HCT116 (cell line): ENCODE measurements at regions not wholly inside any gene's neighbourhood (a gene's known extent, or its start where the extent isn't known, plus 50 kb on each side); places are given as distances from the start of the nearest gene placed in this dataset.
"Not testable (repeated sequence)": the region's sequence is repeated elsewhere in the genome, so short reads cannot be mapped to it uniquely, and the experiment has no call there.

Experiments used
- ATAC-seq: fragments of 200-7000 bp; cut with Tn5 transposase; 2 replicates; pipeline ENCODE4 v1.9.1; 2020; ENCODE audit warnings: mild to moderate bottlenecking, moderate library complexity
- BruUV-seq: library from RNA; stranded (reverse); fragments of 400-500 nt; replicated peaks from 2 replicates; lab custom pipeline; 2021; lab: Mats Ljungman, UMichigan
- CTCF ChIA-PET: fragments of 300-600 bp; sonication (Branson Sonifier 250); formaldehyde crosslinking; loops from one replicate; lab custom pipeline; 2021; ENCODE audit warnings: antibody characterized with exemption; lab: Charles Lee
- POLR2A ChIA-PET: fragments of 300-600, 350-600 bp; sonication (Branson Sonifier 250); formaldehyde crosslinking; loops from one replicate; lab custom pipeline; 2021; ENCODE audit warnings: antibody characterized with exemption; lab: Charles Lee
- RAD21 ChIA-PET, 2 experiments: fragments of 300-600 bp; sonication (Branson Sonifier 250); formaldehyde crosslinking; loops; one replicate each; lab custom pipeline; 2023; ENCODE audit warnings: low total read pairs in 2 of 2; ENCODE audit not compliant: uncharacterized antibody in 2 of 2, unreplicated experiment in 2 of 2, low non-redundant PET in 1 of 2; lab: Charles Lee
- DNase-seq: peaks from one replicate; pipeline ENCODE4 v3.0.0-alpha.2; 2010; ENCODE audit warnings: low read depth, low spot score
- H2AFZ ChIP-seq: fragments of 200-600 bp; shearing (Covaris generic), sonication (generic); 2 replicates; pipeline ENCODE4 v1.6.1; 2017; ENCODE audit warnings: low read depth, mixed run types, mixed read lengths, antibody characterized with exemption, low read length; ENCODE audit not compliant: poor library complexity, severe bottlenecking
- H3K27ac ChIP-seq: 2 replicates; pipeline ENCODE4 v1.5.1; 2012; ENCODE audit warnings: low read depth, low read length
- H3K27me3 ChIP-seq: fragments of 200-600 bp; sonication (generic); 2 replicates; pipeline ENCODE4 v1.6.1; 2016; ENCODE audit warnings: mixed run types, low read length, mixed read lengths; ENCODE audit not compliant: insufficient read depth
- H3K36me3 ChIP-seq, 2 experiments: fragments of 200-500 bp in 1 of 2; fragments of 200-600 bp in 1 of 2; sonication (Bioruptor generic) in 1 of 2; sonication (generic) in 1 of 2; 2 replicates each; pipeline versions ENCODE4 v1.5.1 to v1.6.1; 2014 to 2016; ENCODE audit warnings: low read length in 2 of 2, inconsistent platforms in 1 of 2, mixed read lengths in 1 of 2, mixed run types in 1 of 2; ENCODE audit not compliant: insufficient read depth in 2 of 2, control insufficient read depth in 1 of 2
- H3K4me1 ChIP-seq, 2 experiments: fragments of 200-600 bp in 1 of 2; sonication (generic) in 1 of 2; 2 replicates each; pipeline versions ENCODE4 v1.5.1 to v1.6.1; 2012 to 2017; ENCODE audit warnings: low read length in 2 of 2, inconsistent platforms in 1 of 2, mild to moderate bottlenecking in 1 of 2, mixed read lengths in 1 of 2, mixed run types in 1 of 2, moderate library complexity in 1 of 2; ENCODE audit not compliant: insufficient read depth in 2 of 2, control insufficient read depth in 1 of 2
- H3K4me2 ChIP-seq: fragments of 200-600 bp; sonication (generic); 2 replicates; pipeline ENCODE4 v1.6.1; 2017; ENCODE audit warnings: mixed run types, low read length, mixed read lengths
- H3K4me3 ChIP-seq, 2 experiments: fragments of 200-600 bp in 1 of 2; sonication (generic) in 1 of 2; replicated peaks in 1 of 2; 2 replicates each; pipeline ENCODE4 v1.5.1; 2011 to 2016; ENCODE audit warnings: low read length in 2 of 2, control low read depth in 1 of 2, low read depth in 1 of 2, mild to moderate bottlenecking in 1 of 2, mixed read lengths in 1 of 2, mixed run types in 1 of 2
- H3K79me2 ChIP-seq: fragments of 200-600 bp; sonication (generic); 2 replicates; pipeline ENCODE4 v1.6.1; 2017; ENCODE audit warnings: mild to moderate bottlenecking, mixed run types, low read length, moderate library complexity, mixed read lengths; ENCODE audit not compliant: insufficient read depth
- H3K9ac ChIP-seq: fragments of 200-600 bp; sonication (generic); 2 replicates; pipeline ENCODE4 v1.6.1; 2016; ENCODE audit warnings: low read length, mixed read lengths
- H3K9me2 ChIP-seq: fragments of 200-600 bp; sonication (generic), shearing (Covaris generic); 2 replicates; pipeline ENCODE4 v1.6.1; 2017; ENCODE audit warnings: mixed run types, mild to moderate bottlenecking, moderate library complexity; ENCODE audit not compliant: insufficient read depth
- H3K9me3 ChIP-seq, 2 experiments: fragments of 200-500 bp in 1 of 2; fragments of 200-600 bp in 1 of 2; sonication (Bioruptor generic) in 1 of 2; sonication (generic) in 1 of 2; 2 replicates each; pipeline ENCODE4 v1.6.1; 2014 to 2017; ENCODE audit warnings: low read length in 2 of 2, mixed read lengths in 2 of 2, inconsistent platforms in 1 of 2, low read depth in 1 of 2, mild to moderate bottlenecking in 1 of 2, mixed run types in 1 of 2, moderate library complexity in 1 of 2; ENCODE audit not compliant: control insufficient read depth in 1 of 2, insufficient read depth in 1 of 2
- H4K20me1 ChIP-seq: fragments of 200-600 bp; sonication (generic), shearing (Covaris generic); 2 replicates; pipeline ENCODE4 v1.6.1; 2017; ENCODE audit warnings: mixed run types, mild to moderate bottlenecking, moderate library complexity; ENCODE audit not compliant: insufficient read depth
- CBX3 ChIP-seq: IDR thresholded peaks from 2 replicates; pipeline ENCODE4 v1.6.1; 2012; ENCODE audit warnings: low read depth
- CEBPB ChIP-seq: IDR thresholded peaks from 2 replicates; pipeline ENCODE4 v1.6.1; 2012; ENCODE audit warnings: low read depth
- EGR1 ChIP-seq: IDR thresholded peaks from 2 replicates; pipeline ENCODE4 v1.6.1; 2012; ENCODE audit warnings: low read depth
- EZH2 ChIP-seq: fragments of 200-600 bp; sonication (generic); IDR thresholded peaks from 2 replicates; pipeline ENCODE4 v1.6.1; 2017; ENCODE audit warnings: antibody characterized with exemption, mixed run types
- EZH2phosphoT487 ChIP-seq: fragments of 200-600 bp; IDR thresholded peaks from 2 replicates; pipeline ENCODE4 v1.6.1; 2018; ENCODE audit warnings: antibody characterized with exemption, borderline replicate concordance
- JUND ChIP-seq: IDR thresholded peaks from 2 replicates; pipeline ENCODE4 v1.6.1; 2012
- POLR2A ChIP-seq: IDR thresholded peaks from 2 replicates; pipeline ENCODE4 v1.7.0; 2011; ENCODE audit warnings: borderline replicate concordance; ENCODE audit not compliant: insufficient read depth, insufficient read length; ENCODE audit errors: extremely low read depth
- POLR2AphosphoS5 ChIP-seq: IDR thresholded peaks from 2 replicates; pipeline ENCODE4 v1.6.1; 2011; ENCODE audit warnings: mild to moderate bottlenecking, low read depth, low read length, moderate library complexity
- SP1 ChIP-seq: IDR thresholded peaks from 2 replicates; pipeline ENCODE4 v1.6.1; 2012; ENCODE audit warnings: low read depth
- TCF7L2 ChIP-seq: IDR thresholded peaks from 2 replicates; pipeline ENCODE4 v1.7.0; 2011; ENCODE audit warnings: borderline replicate concordance, inconsistent platforms; ENCODE audit not compliant: insufficient read depth, insufficient read length; ENCODE audit errors: extremely low read depth
- YY1 ChIP-seq: IDR thresholded peaks from 2 replicates; pipeline ENCODE4 v1.6.1; 2011; ENCODE audit warnings: low read length, low read depth, moderate library complexity, mild to moderate bottlenecking; ENCODE audit not compliant: insufficient replicate concordance; ENCODE audit errors: extremely low read depth
- ZFX ChIP-seq: fragments of 450-650 bp; IDR thresholded peaks from 2 replicates; pipeline ENCODE4 v1.6.1; 2017
- ZNF274 ChIP-seq: fragments of 200-500 bp; sonication (Bioruptor generic); IDR thresholded peaks from 2 replicates; pipeline ENCODE4 v1.6.1; 2014; ENCODE audit warnings: mild to moderate bottlenecking, low read depth, low read length, inconsistent platforms
- intact Hi-C: fragments of 100-400 bp; cut with micrococcal nuclease; formaldehyde crosslinking; loops from 2 replicates; pipeline ENCODE4 v1.10.0; 2022
- TF ChIP-seq, protein P1 (sequence below): IDR thresholded peaks from 2 replicates; pipeline ENCODE4 v1.6.1; 2012

DNA sequence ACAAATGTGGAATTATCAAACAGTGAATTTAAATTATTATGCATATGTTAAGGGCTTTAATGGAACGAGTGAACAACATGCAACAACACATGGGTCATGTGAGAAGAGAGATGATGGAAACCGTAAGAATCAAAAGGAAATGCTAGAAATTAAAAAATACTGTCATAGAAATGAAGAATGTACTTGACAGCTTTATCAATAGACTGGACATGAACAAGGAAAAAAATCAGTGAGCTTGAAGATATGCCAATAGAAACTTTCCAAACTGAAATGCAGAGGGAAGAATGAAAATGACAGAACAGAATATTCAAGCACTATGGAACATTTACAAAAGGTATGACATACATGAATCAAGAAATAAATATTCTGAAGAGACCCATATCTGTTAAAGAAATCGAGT is 117.7 kb upstream of the KCNJ3 start:
- ChIA-PET POLR2A (no interaction called here), CTCF (no interaction called here)
- no peaks in the 10 kb centered on the region for H3K79me2 ChIP-seq
- H3K4me2 ChIP-seq: no peak overlapping the region
- no peaks in the 10 kb centered on the region for H3K27me3 ChIP-seq
- H3K9me3 ChIP-seq: no peaks in the 10 kb centered on the region
- no peak for DNase-seq
- H3K9me2 ChIP-seq: no peaks in the 10 kb centered on the region
- intact Hi-C loops: no loop called here
- ATAC-seq: no peak
- no peak overlapping the region for H3K27ac ChIP-seq
- no TSS peak for BruUV-seq
- no peaks in the 10 kb centered on the region for H3K4me1 ChIP-seq
- TF ChIP-seq EZH2phosphoT487 (no peak), POLR2A (no peak), EZH2 (no peak), POLR2AphosphoS5 (no peak), JUND (no peak), YY1 (no peak), ZNF274 (no peak), CEBPB (no peak), TCF7L2 (no peak), CBX3 (no peak), SP1 (no peak), ZFX (no peak), EGR1 (no peak)
- TF ChIP-seq, protein P1, sequence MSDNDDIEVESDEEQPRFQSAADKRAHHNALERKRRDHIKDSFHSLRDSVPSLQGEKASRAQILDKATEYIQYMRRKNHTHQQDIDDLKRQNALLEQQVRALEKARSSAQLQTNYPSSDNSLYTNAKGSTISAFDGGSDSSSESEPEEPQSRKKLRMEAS: no peak
- TF ChIP-seq, all 23 proteins: peak for 0
- Histone ChIP-seq H3K36me3 (no peaks in the 10 kb centered on the region), H2AFZ (no peak overlapping the region), H4K20me1 (no peaks in the 10 kb centered on the region), H3K4me3 (no peak overlapping the region), H3K9ac (no peak overlapping the region)
- RAD21 ChIA-PET: no interaction called here

DNA sequence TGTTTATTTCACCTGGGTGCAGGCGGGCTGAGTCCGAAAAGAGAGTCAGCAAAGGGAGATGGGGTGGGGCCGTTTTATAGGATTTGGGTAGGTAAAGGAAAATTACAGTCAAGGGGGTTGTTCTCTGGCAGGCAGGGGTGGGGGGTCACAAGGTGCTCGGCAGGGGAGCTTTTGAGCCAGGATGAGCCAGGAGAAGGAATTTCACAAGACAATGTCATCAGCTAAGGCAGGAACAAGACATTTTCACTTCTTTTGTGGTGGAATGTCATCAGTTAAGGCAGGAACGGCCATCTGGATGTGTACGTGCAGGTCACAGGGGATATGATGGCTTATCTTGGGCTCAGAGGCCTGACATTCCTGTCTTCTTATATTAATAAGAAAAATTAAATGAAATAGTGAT is 115.8 kb upstream of the KCNJ3 start:
- BruUV-seq, H3K9me3 ChIP-seq, H3K4me2 ChIP-seq, H3K4me3 ChIP-seq, CTCF ChIA-PET, DNase-seq, H3K27ac ChIP-seq, H3K27me3 ChIP-seq, H3K79me2 ChIP-seq, ATAC-seq, H4K20me1 ChIP-seq, POLR2A ChIA-PET, H3K36me3 ChIP-seq, H3K4me1 ChIP-seq, intact Hi-C loops, H3K9me2 ChIP-seq, RAD21 ChIA-PET, H2AFZ ChIP-seq, H3K9ac ChIP-seq: not testable (repeated sequence)

DNA sequence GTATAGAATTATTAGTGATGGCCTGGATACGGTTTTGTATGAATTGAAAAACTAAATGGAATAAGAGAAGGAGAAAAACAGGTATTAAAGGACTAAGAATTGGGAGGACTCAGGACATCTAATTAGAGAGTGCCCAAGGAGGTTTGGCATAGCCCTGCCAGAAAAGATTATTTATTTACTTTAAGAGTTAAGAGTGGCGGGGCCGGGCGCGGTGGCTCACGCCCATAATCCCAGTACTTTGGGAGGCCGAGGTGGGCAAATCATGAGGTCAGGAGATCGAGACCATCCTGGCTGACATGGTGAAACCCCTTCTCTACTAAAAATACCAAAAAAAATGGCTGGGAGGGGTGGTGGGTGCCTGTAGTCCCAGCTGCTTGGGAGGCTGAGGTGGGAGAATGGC is 115.2 kb upstream of the KCNJ3 start:
- RAD21 ChIA-PET, H3K4me1 ChIP-seq, CTCF ChIA-PET, H3K9ac ChIP-seq, intact Hi-C loops, ATAC-seq, DNase-seq, H3K27ac ChIP-seq, H3K36me3 ChIP-seq, H3K4me3 ChIP-seq, POLR2A ChIA-PET, H3K4me2 ChIP-seq, H3K9me2 ChIP-seq, H2AFZ ChIP-seq, BruUV-seq, H3K9me3 ChIP-seq, H3K27me3 ChIP-seq, H4K20me1 ChIP-seq, H3K79me2 ChIP-seq: not testable (repeated sequence)
